ENCODE measurements at regions not wholly inside any gene's neighbourhood (a gene's known extent, or its start where the extent isn't known, plus 50 kb on each side); places are given as distances from the start of the nearest gene placed in this dataset.

DNA sequence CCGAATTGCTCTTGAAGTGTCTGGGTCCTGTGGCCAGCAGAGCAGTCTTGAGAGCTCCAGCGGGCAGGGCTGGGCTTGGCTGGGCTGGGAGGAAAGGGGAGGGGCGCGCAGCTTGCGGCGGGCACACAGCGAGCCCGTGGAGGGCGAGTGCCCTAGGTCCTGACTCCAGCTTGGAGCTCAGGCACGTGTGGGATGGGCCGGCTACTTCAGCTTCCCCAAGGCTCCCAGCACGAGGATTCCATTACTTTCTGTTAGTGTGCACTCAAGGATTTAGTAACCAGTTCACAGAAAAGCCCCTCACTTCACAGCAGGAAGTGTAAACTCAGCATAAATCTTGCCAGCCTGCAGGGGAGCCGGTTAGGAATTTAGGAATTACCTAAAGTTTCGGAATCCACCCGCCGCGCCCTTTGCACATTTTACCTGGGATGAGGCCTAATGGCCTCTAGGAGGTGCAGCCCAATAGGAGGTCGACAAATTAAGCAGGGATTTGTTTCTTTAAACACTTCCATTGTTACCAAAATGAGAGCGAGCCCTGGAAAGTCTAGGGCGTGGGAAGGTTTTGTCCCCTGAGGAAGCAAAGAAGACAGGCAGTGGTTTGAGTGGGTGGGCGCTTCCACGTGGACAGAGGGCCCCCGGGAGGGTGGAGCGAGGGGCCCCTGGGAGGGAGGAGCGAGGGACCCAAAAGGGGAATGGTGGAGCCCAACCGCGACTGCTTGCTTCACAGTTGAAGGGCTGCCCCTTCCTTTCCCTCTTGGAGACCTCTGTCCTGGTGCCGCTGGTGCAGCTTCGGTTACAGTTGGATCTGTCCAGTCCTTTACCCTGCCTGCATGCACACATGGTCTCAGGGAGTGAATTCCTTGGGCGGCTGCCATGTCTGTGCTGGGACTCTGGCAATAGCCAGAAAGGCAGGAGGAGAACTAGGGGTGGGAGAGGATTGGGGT is 93.3 kb downstream of the CTAGE1 start:
- TF ChIP-seq EZH2 (IDR thresholded peaks at IDR 0.05; ENCODE audit: insufficient read depth, poor library complexity, severe bottlenecking): no peak
- TF ChIP-seq EZH2phosphoT487 (IDR thresholded peaks at IDR 0.05; ENCODE audit: insufficient read depth, low read depth): no peak
